HG03565 (cell line): ENCODE measurements at regions not wholly inside any gene's neighbourhood (a gene's known extent, or its start where the extent isn't known, plus 50 kb on each side); places are given as distances from the start of the nearest gene placed in this dataset.
"Not testable (repeated sequence)": the region's sequence is repeated elsewhere in the genome, so short reads cannot be mapped to it uniquely, and the experiment has no call there.

ENCODE experiments used
- ATAC-seq: cut with Tn5 transposase; IDR thresholded peaks from one replicate; pipeline ENCODE4 v1.9.1; 2021; ENCODE audit warnings: mild to moderate bottlenecking, moderate library complexity; ENCODE audit not compliant: unreplicated experiment

DNA sequence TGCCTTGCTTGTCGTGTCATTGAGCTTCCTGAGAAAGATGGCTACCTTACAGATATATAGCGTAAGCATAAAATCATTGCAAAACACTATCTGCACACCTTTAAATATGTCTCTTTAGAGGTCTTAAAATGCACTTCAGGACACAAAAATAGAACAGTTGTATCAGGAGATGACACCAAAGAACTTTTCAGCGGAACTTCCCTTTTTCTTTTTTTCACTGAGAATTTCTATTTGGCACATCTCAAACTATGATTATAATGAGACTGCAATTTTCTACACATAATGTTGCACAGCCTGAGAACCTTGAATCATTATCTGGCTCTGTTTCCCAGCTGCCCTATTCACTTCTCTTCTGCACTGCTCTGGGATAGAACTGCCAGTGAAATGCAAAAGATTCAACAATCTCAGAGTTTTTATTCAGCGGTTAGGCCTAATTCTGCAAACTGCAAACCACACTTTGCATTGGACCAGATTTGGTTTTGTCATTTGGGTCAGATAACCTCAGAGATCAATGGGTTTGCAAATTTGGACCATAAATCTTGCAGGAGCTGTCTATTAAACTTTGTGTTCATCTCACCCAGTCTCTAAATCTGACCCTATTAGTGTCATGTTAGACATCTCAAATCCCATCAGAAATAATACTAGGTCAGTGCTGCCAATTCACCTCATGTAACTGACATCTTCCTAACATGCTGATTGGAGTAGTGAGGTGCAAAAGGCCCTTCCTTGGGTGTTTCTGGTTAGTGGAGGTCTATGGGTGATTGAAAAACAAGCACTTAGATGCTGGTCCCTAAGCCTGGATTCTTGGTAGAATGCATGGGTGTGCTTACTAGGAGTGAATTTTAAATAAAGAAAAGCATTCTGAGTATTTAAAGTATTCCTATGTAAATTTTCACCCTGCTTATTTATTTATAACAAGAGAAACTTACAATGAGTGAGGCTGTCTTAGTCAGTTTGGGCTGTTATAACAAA lies 382.7 kb downstream of the UTRN start:
- ATAC-seq: no peak

- ATAC-seq: not testable (repeated sequence)
Measured at GRCh38 chr6:144670259-144670658, 385.1 kb downstream of the UTRN start.

GRCh38 chr6:144673807-144674206 lies 388.7 kb downstream of the UTRN start:
- ATAC-seq: no peak

DNA sequence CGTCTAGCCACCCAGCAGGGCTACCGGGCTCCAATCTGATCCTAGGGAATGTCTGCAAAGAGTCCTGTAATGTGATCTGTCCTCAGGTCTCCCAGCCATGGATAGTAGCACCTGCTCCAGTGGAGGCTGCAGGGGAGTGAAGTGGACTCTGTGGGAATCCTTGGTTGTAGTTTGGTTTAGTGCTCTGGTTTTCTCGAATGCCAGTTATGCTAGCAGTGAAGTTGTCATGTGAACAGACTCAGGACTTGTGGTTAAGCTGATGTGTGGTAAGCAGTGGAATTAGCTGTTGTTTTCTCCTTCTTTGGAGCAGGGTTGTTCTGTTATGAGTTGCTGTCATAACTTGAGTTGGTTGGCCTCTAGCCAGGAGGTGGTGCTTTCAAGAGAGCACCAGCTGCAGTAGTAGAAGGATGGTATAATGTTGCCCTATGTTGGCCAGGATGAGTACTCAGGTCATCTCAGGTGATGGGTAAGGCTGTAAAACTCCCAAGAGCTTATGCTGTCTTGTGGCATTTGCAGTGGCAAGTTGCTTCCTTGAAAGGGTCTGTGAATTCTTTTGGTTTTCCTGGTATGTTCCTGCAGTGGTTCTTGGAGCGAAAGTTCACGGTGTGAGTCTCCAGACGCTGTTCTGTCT lies 390.2 kb downstream of the UTRN start:
- ATAC-seq: no peak

DNA sequence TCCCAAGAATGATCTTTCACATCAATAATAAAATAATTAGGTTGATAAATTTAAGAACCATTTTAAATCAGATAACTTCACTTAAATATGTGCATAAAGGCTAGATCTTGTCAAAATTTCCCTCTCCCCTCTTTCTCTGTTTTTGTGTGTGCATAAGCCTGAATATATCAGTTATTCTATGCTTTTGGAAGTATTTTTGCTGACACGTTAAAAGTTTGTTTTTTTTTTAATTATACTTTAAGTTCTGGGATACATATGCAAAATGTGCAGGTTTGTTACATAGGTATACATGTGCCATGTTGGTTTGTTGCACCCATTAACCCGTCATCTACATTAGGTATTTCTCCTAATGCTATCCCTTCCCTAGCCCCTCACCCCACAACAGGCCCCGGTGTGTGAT lies 391.2 kb downstream of the UTRN start:
- not testable (repeated sequence) for ATAC-seq

GRCh38 chr6:144677263-144677662 lies 392.1 kb downstream of the UTRN start:
- ATAC-seq: not testable (repeated sequence)

DNA sequence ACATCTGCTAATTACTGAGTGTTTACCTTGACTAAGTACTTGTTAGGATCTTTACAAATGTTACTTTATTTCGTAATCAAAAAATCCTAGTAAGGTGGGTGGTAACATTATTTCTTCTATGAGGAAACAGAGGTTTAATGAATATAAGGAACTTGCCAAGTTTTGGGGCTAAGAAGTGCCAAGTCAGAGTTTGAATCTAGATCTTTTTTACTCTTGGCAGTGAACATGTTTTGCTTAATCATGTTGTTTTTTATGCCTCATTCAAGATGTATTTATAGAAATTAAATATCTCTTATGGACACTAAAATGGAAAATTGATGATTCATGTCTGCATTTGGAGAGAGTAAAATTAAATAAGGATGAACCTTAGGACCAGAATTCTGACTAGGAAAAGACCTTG lies 393.7 kb downstream of the UTRN start:
- no peak for ATAC-seq

GRCh38 chr6:144681334-144681733 lies 396.2 kb downstream of the UTRN start:
- no peak for ATAC-seq

- ATAC-seq: no peak
Measured at GRCh38 chr6:144683216-144684070, 398.3 kb downstream of the UTRN start.

GRCh38 chr6:144688713-144689112 lies 403.6 kb downstream of the UTRN start:
- ATAC-seq: no peak

- ATAC-seq: no peak
Measured at GRCh38 chr6:144689503-144690040, 404.4 kb downstream of the UTRN start.

DNA sequence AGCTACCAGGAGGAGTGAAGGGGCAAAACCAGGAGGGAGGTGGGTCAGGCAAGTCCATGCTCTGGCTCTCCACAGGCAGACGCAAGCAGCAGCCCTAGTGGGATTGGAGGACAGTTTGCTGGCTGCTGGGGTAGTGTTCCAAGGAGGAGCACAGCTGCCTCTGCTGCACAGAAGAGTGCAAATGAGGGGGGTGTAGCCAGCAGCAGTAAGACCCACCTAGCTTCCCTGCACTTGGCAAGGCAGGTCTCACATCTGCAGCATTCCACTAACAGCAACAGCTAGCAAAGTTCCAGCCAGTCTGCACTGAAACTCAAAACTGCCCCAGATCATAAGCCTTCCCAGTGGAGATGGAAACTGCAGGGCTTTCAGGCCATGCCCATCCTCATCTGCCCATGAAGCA lies 405.0 kb downstream of the UTRN start:
- no peak for ATAC-seq

DNA sequence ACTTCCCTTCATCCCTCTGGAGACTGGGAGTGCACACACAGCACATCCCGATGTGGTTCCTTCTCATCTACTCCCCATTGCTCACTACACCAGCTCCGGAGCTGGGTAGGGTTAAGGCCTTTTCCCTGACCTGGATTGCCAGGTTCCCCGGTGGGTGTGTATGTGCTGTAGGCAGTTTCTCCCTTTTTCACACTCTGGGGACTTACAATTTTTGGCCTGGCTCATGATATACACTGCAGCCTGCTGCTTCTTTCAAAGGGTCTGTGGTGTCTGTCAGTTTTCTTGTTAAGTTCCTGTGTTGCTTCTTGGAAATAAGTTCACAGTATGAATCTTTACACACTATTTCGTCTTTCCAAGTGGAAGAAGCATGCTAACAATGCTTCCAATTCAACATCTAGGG lies 405.5 kb downstream of the UTRN start:
- no peak for ATAC-seq

DNA sequence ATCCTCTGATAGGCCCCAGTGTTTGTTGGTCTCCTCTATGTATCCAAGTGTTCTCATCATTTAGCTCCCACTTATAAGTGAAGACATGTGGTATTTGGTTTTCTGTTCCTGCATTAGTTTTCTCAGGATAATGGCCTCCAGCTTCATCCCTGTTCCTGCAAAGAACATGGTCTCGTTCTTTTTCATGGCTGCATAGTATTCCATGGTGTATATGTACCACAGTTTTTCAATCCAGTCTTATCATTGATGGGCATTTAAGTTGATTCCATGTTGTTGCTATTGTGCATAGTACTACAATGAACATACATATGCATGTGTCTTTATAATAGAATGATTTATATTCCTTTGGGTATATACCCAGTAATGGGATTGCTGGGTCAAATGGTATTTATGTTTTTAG lies 406.9 kb downstream of the UTRN start:
- not testable (repeated sequence) for ATAC-seq

GRCh38 chr6:144695858-144696533 lies 410.9 kb downstream of the UTRN start:
- ATAC-seq: no peak

- no peak for ATAC-seq
Measured at GRCh38 chr6:144696610-144697368, 411.7 kb downstream of the UTRN start.

DNA sequence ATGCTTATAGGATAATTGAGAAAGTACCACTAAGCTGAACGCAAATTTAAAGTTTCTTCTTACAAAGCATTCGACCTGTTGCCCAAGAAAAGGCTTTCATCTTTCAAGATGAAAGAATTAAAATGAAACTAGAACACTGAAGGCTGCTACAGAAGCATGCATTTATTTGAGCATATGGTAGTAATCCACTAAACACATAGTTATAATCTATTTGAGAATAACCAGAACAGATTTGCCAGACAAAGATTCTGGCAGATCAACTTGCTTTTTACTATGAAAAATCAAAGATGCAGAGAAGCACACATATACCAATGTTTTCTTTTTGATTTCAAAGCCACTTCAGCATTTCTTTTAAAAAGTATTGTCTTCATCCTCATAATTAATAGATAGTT lies 412.2 kb downstream of the UTRN start:
- no peak for ATAC-seq

DNA sequence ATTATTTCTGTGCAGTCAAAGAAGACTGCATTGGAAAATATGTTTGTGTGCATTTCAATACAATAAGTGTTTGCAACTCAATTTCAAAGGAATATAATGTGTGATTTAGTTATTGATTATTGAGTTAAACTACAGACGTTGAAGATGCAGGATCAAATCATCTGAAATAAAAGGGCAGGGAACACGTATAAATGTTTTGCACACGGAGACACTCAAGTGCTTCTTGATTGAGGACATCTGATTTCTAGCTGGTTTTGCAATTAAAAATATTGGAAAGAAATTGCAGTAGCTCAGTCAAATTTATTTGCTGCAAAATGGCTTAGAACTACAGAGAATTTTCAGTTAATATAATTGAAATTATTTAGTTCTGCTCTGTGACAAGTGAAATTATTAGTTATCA lies 412.7 kb downstream of the UTRN start:
- ATAC-seq: no peak

GRCh38 chr6:144702781-144703180 lies 417.6 kb downstream of the UTRN start:
- no peak for ATAC-seq

GRCh38 chr6:144710207-144710606 lies 425.1 kb downstream of the UTRN start:
- ATAC-seq: no peak
